ENCODE measurements at regions not wholly inside any gene's neighbourhood (a gene's known extent, or its start where the extent isn't known, plus 50 kb on each side); places are given as distances from the start of the nearest gene placed in this dataset.

GRCh38 chrX:121987835-121988234 lies 940.4 kb downstream of the GLUD2 start:
- Histone ChIP-seq H3K36me3 (no peaks in the 10 kb centered on the region), H3K4me3 (no peak overlapping the region), H3K9me3 (ENCODE audit: low read depth) (peaks cover 4% of the 10 kb centered on the region), H3K4me1 (ENCODE audit: low read depth) (no peaks in the 10 kb centered on the region), H3K27ac (no peak overlapping the region), H3K27me3 (no peaks in the 10 kb centered on the region)
- TF ChIP-seq CTCF (IDR thresholded peaks at IDR 0.05; ENCODE audit: low read depth, low read length), result no peak
- no peak for DNase-seq (ENCODE audit: low read depth in 1 of 2, low spot score in 1 of 2)

DNA sequence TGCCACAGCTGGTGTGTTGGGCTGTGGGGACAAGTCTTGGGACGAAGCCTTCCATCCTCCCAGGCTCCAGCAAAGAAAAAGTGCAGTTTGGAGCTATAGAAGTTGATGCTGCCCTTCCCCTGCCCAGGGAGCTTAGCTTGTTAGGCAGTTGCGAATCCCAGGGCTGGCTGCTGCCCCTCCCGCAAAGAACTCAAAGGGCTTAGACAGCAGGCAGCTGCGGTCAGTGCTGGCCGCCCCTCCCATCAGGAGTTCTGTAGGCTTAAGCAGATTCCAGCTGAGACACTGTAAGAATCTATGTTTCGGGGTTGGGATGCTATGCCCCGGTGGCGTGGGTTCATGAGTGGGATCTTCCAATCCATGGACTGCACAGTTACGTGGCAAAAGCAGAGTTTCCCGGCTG lies 956.7 kb downstream of the GLUD2 start:
- no peak for TF ChIP-seq CTCF (IDR thresholded peaks at IDR 0.05; ENCODE audit: low read depth, low read length)
- DNase-seq (ENCODE audit: low read depth in 1 of 2, low spot score in 1 of 2), result no peak
- Histone ChIP-seq H3K4me1 (ENCODE audit: low read depth) (no peaks in the 10 kb centered on the region), H3K36me3 (no peaks in the 10 kb centered on the region), H3K4me3 (no peak overlapping the region), H3K27ac (no peak overlapping the region), H3K9me3 (ENCODE audit: low read depth) (no peaks in the 10 kb centered on the region), H3K27me3 (no peaks in the 10 kb centered on the region)

- Histone ChIP-seq H3K9me3 (ENCODE audit: low read depth) (no peaks in the 10 kb centered on the region), H3K36me3 (no peaks in the 10 kb centered on the region), H3K4me3 (no peak overlapping the region), H3K27me3 (no peaks in the 10 kb centered on the region), H3K4me1 (ENCODE audit: low read depth) (no peaks in the 10 kb centered on the region), H3K27ac (no peak overlapping the region)
- DNase-seq (ENCODE audit: low read depth in 1 of 2, low spot score in 1 of 2), result no peak
- TF ChIP-seq CTCF (IDR thresholded peaks at IDR 0.05; ENCODE audit: low read depth, low read length), result no peak
Observed at GRCh38 chrX:122026665-122027064, 979.3 kb downstream of the GLUD2 start.

DNA sequence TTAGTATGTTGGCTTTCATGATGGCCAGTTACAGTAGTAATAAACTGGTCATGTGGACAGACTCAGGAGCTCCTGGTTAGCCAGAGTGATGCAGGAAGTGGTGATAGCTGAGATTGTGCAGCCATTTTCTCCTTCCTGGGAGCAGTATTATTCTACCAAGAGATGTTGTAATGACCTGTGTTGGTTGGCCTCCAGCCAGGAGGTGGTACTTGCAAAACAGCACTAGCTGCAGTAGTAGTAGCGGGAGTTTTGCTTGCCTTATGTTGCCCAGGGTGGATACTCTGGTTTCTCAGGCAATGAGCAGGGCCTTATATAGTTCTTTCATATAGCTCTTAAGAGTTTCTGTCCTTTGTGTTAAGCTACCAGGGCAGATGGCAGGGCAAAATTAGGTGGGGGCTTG lies 998.8 kb downstream of the GLUD2 start:
- no peaks in the 10 kb centered on the region for H3K27me3 ChIP-seq
- peak in 1 of 2 donors; percentile 25 for DNase-seq (ENCODE audit: low read depth in 1 of 2, low spot score in 1 of 2)
- H3K4me3 ChIP-seq, result no peak overlapping the region
- no peak for TF ChIP-seq CTCF (IDR thresholded peaks at IDR 0.05; ENCODE audit: low read depth, low read length)
- no peaks in the 10 kb centered on the region for H3K4me1 ChIP-seq (ENCODE audit: low read depth)
- H3K27ac ChIP-seq, result no peak overlapping the region
- no peaks in the 10 kb centered on the region for H3K9me3 ChIP-seq (ENCODE audit: low read depth)
- H3K36me3 ChIP-seq, result no peaks in the 10 kb centered on the region

GRCh38 chrX:122046815-122047214 lies 999.4 kb downstream of the GLUD2 start:
- Histone ChIP-seq H3K27ac (no peak overlapping the region), H3K4me1 (ENCODE audit: low read depth) (no peaks in the 10 kb centered on the region), H3K4me3 (no peak overlapping the region), H3K9me3 (ENCODE audit: low read depth) (no peaks in the 10 kb centered on the region), H3K36me3 (no peaks in the 10 kb centered on the region), H3K27me3 (no peaks in the 10 kb centered on the region)
- no peak for DNase-seq (ENCODE audit: low read depth in 1 of 2, low spot score in 1 of 2)
- TF ChIP-seq CTCF (IDR thresholded peaks at IDR 0.05; ENCODE audit: low read depth, low read length), result no peak

DNA sequence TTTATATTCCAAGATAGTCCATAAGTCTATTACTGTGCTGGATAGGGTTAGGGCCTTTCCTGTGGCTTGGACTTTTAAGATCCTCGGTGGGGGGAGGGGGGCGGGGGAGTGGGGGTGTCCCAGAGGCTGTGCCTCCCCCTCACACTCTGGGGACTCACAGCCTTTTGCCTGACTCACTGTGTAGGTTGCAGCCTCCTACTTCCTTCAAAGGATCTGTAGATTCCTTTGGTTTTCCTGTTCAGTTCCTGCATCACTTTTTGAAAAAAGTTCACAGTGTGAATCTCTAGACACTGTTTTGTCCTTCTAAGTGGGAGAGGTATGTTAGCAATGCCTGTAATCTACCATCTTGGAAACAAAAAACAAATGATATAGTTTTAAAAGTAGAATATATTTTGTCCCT lies 999.9 kb downstream of the GLUD2 start:
- Histone ChIP-seq H3K27me3 (no peaks in the 10 kb centered on the region), H3K4me3 (no peak overlapping the region), H3K4me1 (ENCODE audit: low read depth) (no peaks in the 10 kb centered on the region), H3K9me3 (ENCODE audit: low read depth) (no peaks in the 10 kb centered on the region), H3K27ac (no peak overlapping the region), H3K36me3 (no peaks in the 10 kb centered on the region)
- peak in 1 of 2 donors; percentile 8 for DNase-seq (ENCODE audit: low read depth in 1 of 2, low spot score in 1 of 2)
- TF ChIP-seq CTCF (IDR thresholded peaks at IDR 0.05; ENCODE audit: low read depth, low read length), result no peak

All from cardiac muscle cell (in vitro differentiated cells and primary cell).